HG03575 (cell line): ENCODE measurements at regions not wholly inside any gene's neighbourhood (a gene's known extent, or its start where the extent isn't known, plus 50 kb on each side); places are given as distances from the start of the nearest gene placed in this dataset.
"Not testable (repeated sequence)": the region's sequence is repeated elsewhere in the genome, so short reads cannot be mapped to it uniquely, and the experiment has no call there.

Experiments used
- ATAC-seq: cut with Tn5 transposase; IDR thresholded peaks from one replicate; pipeline ENCODE4 v1.9.1; 2021; ENCODE audit not compliant: unreplicated experiment, insufficient number of reproducible peaks, low FRiP score; ENCODE audit errors: extremely low read depth

GRCh38 chrX:39227371-39227770 is 426.1 kb downstream of the MID1IP1 start:
- no peak for ATAC-seq

- no peak for ATAC-seq
These were observed 436.7 kb downstream of the MID1IP1 start for GRCh38 chrX:39238006-39238405.

GRCh38 chrX:39242187-39242586 is 440.9 kb downstream of the MID1IP1 start:
- ATAC-seq, result no peak

- ATAC-seq, result no peak
These were observed 442.9 kb downstream of the MID1IP1 start for GRCh38 chrX:39244147-39244546.

GRCh38 chrX:39245024-39245423 is 443.8 kb downstream of the MID1IP1 start:
- ATAC-seq, result no peak

- no peak for ATAC-seq
These were observed 446.3 kb downstream of the MID1IP1 start for GRCh38 chrX:39247536-39247935.

GRCh38 chrX:39248330-39248729 is 447.1 kb downstream of the MID1IP1 start:
- ATAC-seq, result no peak

- no peak for ATAC-seq
These were observed 448.7 kb downstream of the MID1IP1 start for GRCh38 chrX:39249999-39250398.

GRCh38 chrX:39251995-39252394 is 450.7 kb downstream of the MID1IP1 start:
- no peak for ATAC-seq

GRCh38 chrX:39253551-39253950 is 452.3 kb downstream of the MID1IP1 start:
- no peak for ATAC-seq

- ATAC-seq, result no peak
These were observed 457.1 kb downstream of the MID1IP1 start for GRCh38 chrX:39258331-39258730.

- no peak for ATAC-seq
These were observed 459.7 kb downstream of the MID1IP1 start for GRCh38 chrX:39260965-39261364.

- no peak for ATAC-seq
These were observed 460.3 kb downstream of the MID1IP1 start for GRCh38 chrX:39261446-39262147.

GRCh38 chrX:39262641-39263040 is 461.4 kb downstream of the MID1IP1 start:
- no peak for ATAC-seq

- ATAC-seq, result no peak
These were observed 462.8 kb downstream of the MID1IP1 start for GRCh38 chrX:39264023-39264422.

GRCh38 chrX:39267176-39267575 is 465.9 kb downstream of the MID1IP1 start:
- ATAC-seq, result no peak

- ATAC-seq, result no peak
These were observed 466.9 kb downstream of the MID1IP1 start for GRCh38 chrX:39268207-39268606.

GRCh38 chrX:39275500-39276068 is 474.3 kb downstream of the MID1IP1 start:
- ATAC-seq, result no peak

- ATAC-seq, result not testable (repeated sequence)
These were observed 476.6 kb downstream of the MID1IP1 start for GRCh38 chrX:39277685-39278390.

- no peak for ATAC-seq
These were observed 482.0 kb downstream of the MID1IP1 start for GRCh38 chrX:39283239-39283638.
